Spleen (tissue), 11 donors: ENCODE measurements at regions not wholly inside any gene's neighbourhood (a gene's known extent, or its start where the extent isn't known, plus 50 kb on each side); places are given as distances from the start of the nearest gene placed in this dataset.

ENCODE experiments used
- DNase-seq: peaks from one replicate; pipeline ENCODE4 v3.0.0-alpha.2; 2020
- H3K27ac ChIP-seq, 8 donors: fragments of 200-600 bp; sonication (generic) in 7 of 8; 1 replicate in 4 of 8; 2 replicates in 4 of 8; pipeline versions ENCODE4 v1.5.0 to v1.8.0; 2016 to 2021; ENCODE audit warnings: inconsistent platforms in 4 of 8, mild to moderate bottlenecking in 4 of 8, moderate library complexity in 1 of 8
- H3K27me3 ChIP-seq, 7 donors: fragments of 200-600 bp; sonication (generic) in 6 of 7; replicated peaks in 1 of 7; 1 replicate in 4 of 7; 2 replicates in 3 of 7; pipeline versions ENCODE4 v1.5.0 to v1.8.0; 2016 to 2021; ENCODE audit warnings: inconsistent platforms in 3 of 7, mild to moderate bottlenecking in 1 of 7
- H3K36me3 ChIP-seq, 6 donors: fragments of 200-600 bp; sonication (generic) in 5 of 6; 1 replicate in 4 of 6; 2 replicates in 2 of 6; pipeline versions ENCODE4 v1.5.0 to v1.8.0; 2016 to 2021; ENCODE audit warnings: inconsistent platforms in 2 of 6
- H3K4me1 ChIP-seq, 6 donors: fragments of 200-600 bp; sonication (generic) in 5 of 6; 1 replicate in 3 of 6; 2 replicates in 3 of 6; pipeline versions ENCODE4 v1.5.0 to v1.8.0; 2016 to 2021; ENCODE audit warnings: inconsistent platforms in 3 of 6
- H3K4me3 ChIP-seq, 8 donors: fragments of 200-600 bp; sonication (generic) in 7 of 8; 1 replicate in 4 of 8; 2 replicates in 4 of 8; pipeline versions ENCODE4 v1.5.0 to v1.8.0; 2016 to 2021; ENCODE audit warnings: inconsistent platforms in 4 of 8, mild to moderate bottlenecking in 4 of 8, moderate library complexity in 2 of 8
- H3K9me3 ChIP-seq, 8 donors: fragments of 200-600 bp; sonication (generic) in 7 of 8; 1 replicate in 4 of 8; 2 replicates in 4 of 8; pipeline versions ENCODE4 v1.5.0 to v1.8.0; 2016 to 2021; ENCODE audit warnings: inconsistent platforms in 4 of 8
- POLR2A ChIP-seq, 3 donors: fragments of 450-650 bp; IDR thresholded peaks; one replicate each; pipeline ENCODE4 v1.5.1; 2017; ENCODE audit warnings: antibody characterized with exemption in 3 of 3, mild to moderate bottlenecking in 1 of 3
- POLR2AphosphoS5 ChIP-seq, 3 donors: sonication (generic); formaldehyde crosslinking; IDR thresholded peaks; one replicate each; pipeline ENCODE4 v1.5.1; 2017; ENCODE audit warnings: antibody characterized with exemption in 3 of 3
- WGBS, 5 donors: extraction: QIAGEN DNeasy Blood & Tissue Kit in 3 of 5; methylation state at CpG; one replicate each; pipeline versions ENCODE4 v1.1.5 to v1.1.7; 2013 to 2018; 5-methylcytosine and 5-hydroxymethylcytosine counted together
- intact Hi-C: fragments of 100-400 bp; cut with DNase I; formaldehyde crosslinking; loops from one replicate; pipeline ENCODE4 v1.15.0; 2023; ENCODE audit warnings: low total_unique reads
- small RNA-seq, 4 donors: library from RNA; depleted of rRNA; stranded (forward); fragments of <200 nt; gene quantifications; one replicate each; pipeline ENCODE3, GENCODE V24; 2016
- TF ChIP-seq, protein P1 (sequence below), 11 experiments: fragments of 200-600 bp in 7 of 11; fragments of 450-650 bp in 4 of 11; sonication (generic) in 4 of 11; IDR thresholded peaks in 8 of 11; conservative IDR thresholded peaks in 3 of 11; 1 replicate in 7 of 11; 2 replicates in 4 of 11; pipeline versions ENCODE4 v1.4.0 to v1.8.0; 2016 to 2021; ENCODE audit warnings: antibody characterized with exemption in 11 of 11, inconsistent platforms in 4 of 11, mild to moderate bottlenecking in 1 of 11
- donor health status: healthy with polysubstance abuse.
- donor health status: DM: no; HTN: no; CAD: no; lungs with moderate emphysema.
- donor health status: DM: no; HTN: no; CAD: no.
- donor health status: Bipolar disorder and iron deficiency.
- donor health status: healthy.
- donor health status: DM: no; HTN: no; CAD: no.
- donor health status: DM: yes; HTN: yes; CAD: no.

DNA sequence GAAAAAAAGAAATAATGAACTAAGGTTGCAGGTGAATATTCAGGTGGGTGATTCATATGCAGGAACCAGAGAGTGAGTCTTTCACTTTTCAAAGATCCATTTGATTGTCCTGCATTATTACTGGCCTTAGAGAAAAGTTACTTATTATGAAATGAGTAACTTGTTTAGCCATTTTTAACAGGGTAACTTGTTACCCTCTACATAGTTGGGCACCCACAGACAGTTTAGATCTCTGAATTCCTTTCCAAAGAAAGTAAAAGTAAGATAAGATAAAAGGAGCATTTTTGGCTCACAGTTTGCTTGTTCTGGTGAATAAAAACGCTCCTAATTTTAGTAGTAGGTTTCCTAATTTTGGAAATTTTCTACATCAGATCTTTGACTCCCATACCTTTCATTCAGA is 54.1 kb upstream of the DAB2 start:
- no peak overlapping the region for H3K27ac ChIP-seq
- DNase-seq = no peak
- WGBS, 5 donors = 0 to 69% (median 0%) methylated on average over 1 of the region's 1 CpG
- TF ChIP-seq POLR2AphosphoS5 (IDR thresholded peaks at IDR 0.05) (no peak), POLR2A (IDR thresholded peaks at IDR 0.05) (no peak)
- H3K4me1 ChIP-seq = peaks cover 0 to 5% (median 0%) of the 10 kb centered on the region in 6 donors
- intact Hi-C loops = no loop called here
- H3K36me3 ChIP-seq = no peaks in the 10 kb centered on the region
- no peaks in the 10 kb centered on the region for H3K27me3 ChIP-seq
- H3K9me3 ChIP-seq = no peaks in the 10 kb centered on the region
- H3K4me3 ChIP-seq = no peak overlapping the region

DNA sequence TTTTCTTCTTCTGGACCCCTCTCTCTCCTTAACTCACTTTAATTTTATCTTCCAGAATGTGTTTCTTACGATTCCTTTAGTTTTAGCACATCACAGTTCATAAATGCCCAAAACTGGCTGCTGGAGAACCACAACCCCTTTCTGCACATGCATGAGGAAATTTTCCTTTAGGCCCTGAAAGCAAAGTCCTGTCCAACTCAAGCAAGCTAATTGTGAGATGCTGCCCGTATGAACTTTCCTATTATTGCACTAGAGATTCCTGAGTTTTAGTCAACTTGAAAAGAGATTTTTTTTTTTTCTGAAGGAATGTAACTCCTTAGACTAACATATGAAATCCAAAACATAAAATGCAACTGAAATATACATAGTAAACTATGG is 52.1 kb upstream of the DAB2 start:
- Histone ChIP-seq H3K27me3 (no peaks in the 10 kb centered on the region), H3K4me1 (peaks cover 0 to 5% (median 0%) of the 10 kb centered on the region in 6 donors), H3K4me3 (no peak overlapping the region), H3K27ac (no peak overlapping the region), H3K36me3 (no peaks in the 10 kb centered on the region), H3K9me3 (no peaks in the 10 kb centered on the region)
- 83 to 98% (median 92%) methylated on average over 2 of the region's 2 CpGs for WGBS, 5 donors
- TF ChIP-seq POLR2A (IDR thresholded peaks at IDR 0.05) (no peak), POLR2AphosphoS5 (IDR thresholded peaks at IDR 0.05) (no peak)
- TF ChIP-seq, protein P1, sequence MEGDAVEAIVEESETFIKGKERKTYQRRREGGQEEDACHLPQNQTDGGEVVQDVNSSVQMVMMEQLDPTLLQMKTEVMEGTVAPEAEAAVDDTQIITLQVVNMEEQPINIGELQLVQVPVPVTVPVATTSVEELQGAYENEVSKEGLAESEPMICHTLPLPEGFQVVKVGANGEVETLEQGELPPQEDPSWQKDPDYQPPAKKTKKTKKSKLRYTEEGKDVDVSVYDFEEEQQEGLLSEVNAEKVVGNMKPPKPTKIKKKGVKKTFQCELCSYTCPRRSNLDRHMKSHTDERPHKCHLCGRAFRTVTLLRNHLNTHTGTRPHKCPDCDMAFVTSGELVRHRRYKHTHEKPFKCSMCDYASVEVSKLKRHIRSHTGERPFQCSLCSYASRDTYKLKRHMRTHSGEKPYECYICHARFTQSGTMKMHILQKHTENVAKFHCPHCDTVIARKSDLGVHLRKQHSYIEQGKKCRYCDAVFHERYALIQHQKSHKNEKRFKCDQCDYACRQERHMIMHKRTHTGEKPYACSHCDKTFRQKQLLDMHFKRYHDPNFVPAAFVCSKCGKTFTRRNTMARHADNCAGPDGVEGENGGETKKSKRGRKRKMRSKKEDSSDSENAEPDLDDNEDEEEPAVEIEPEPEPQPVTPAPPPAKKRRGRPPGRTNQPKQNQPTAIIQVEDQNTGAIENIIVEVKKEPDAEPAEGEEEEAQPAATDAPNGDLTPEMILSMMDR (IDR thresholded peaks at IDR 0.05 in 8 of 11, conservative IDR thresholded peaks at IDR 0.05 in 3 of 11) = no peak
- DNase-seq = no peak
- intact Hi-C loops = no loop called here

DNA sequence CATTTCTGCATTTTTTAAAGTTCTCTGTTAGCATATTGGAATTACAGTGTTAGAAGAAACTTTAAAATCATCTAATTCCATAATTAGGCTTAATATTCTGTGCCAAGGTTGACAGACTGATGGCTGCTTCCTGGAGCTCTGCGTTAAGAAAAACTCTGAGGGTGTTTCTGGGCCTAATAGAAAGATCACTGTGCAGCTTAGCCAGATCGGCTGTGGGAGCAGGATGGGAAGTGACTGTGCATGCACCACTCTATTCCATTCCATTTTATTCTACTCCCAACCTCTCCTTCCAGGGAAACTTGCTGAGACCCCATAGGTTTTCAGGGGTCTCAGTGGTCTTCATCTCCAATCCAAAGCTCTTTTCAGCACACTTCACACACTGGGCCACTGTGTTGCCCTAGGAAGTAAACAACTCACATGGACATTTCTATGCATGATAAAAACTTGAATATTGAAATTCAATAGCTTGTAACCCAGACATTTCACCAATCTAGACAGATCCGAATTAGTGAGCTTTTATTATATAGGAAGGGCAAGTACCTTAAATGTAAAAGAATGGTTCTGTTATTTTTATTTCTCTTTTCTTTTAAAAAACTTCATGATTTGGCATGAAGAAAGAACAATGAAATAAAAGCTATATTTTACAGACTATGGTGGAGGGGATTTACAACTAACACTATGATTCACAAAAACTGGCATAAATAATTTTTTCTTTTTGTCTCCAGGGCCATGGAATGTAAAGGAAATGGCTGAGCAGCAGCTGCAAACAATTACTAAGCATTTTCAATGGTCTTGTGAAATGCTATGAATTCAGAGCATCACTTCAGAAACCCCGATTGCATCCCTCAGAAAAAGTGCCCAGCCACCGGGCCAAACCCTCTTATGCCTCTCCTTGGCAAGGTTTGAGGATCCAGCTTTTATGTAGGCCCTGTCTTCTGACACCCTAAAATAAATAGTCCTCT is 51.4 kb upstream of the DAB2 start:
- TF ChIP-seq POLR2AphosphoS5 (IDR thresholded peaks at IDR 0.05) (no peak), POLR2A (IDR thresholded peaks at IDR 0.05) (no peak)
- TF ChIP-seq, protein P1 (IDR thresholded peaks at IDR 0.05 in 8 of 11, conservative IDR thresholded peaks at IDR 0.05 in 3 of 11) = no peak
- no peak for DNase-seq
- H3K4me3 ChIP-seq = no peak overlapping the region
- H3K4me1 ChIP-seq = peaks cover 0 to 5% (median 0%) of the 10 kb centered on the region in 6 donors
- H3K27me3 ChIP-seq = no peaks in the 10 kb centered on the region
- H3K36me3 ChIP-seq = no peaks in the 10 kb centered on the region
- 54 to 66% (median 61%) methylated on average over 5 of the region's 5 CpGs for WGBS, 5 donors
- intact Hi-C loops = no loop called here
- no peak overlapping the region for H3K27ac ChIP-seq
- H3K9me3 ChIP-seq = no peaks in the 10 kb centered on the region

DNA sequence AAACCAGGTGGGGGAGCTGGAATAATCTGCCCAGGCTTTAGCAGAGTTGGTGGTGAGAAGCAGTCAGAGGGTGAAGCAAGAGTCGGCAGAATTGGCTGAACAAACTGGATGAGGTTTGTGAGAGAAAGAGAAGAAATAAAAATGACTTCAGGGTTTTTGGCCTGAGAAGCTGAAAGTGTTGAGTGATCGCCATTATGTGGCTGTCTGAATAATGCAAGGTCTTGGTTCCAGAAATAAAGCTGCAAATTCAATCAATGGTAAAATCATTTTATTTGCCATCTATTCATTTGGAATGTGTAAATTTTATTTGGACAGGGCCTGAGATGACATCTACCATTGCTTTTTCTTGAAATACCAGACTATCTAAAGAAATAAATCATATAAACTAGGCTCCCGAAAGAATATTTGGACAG is 50.4 kb upstream of the DAB2 start:
- no peak overlapping the region for H3K4me3 ChIP-seq
- peaks cover 0 to 8% (median 0%) of the 10 kb centered on the region in 6 donors for H3K4me1 ChIP-seq
- intact Hi-C loops = no loop called here
- no peak overlapping the region for H3K27ac ChIP-seq
- TF ChIP-seq, protein P1 (IDR thresholded peaks at IDR 0.05 in 8 of 11, conservative IDR thresholded peaks at IDR 0.05 in 3 of 11) = no peak
- no peak for TF ChIP-seq POLR2AphosphoS5 (IDR thresholded peaks at IDR 0.05)
- no peak for TF ChIP-seq POLR2A (IDR thresholded peaks at IDR 0.05)
- H3K27me3 ChIP-seq = no peaks in the 10 kb centered on the region
- H3K9me3 ChIP-seq = no peaks in the 10 kb centered on the region
- DNase-seq = no peak
- 81 to 96% (median 91%) methylated on average over 3 of the region's 3 CpGs for WGBS, 5 donors
- no peaks in the 10 kb centered on the region for H3K36me3 ChIP-seq

Small RNAs in the stretch of these regions (small RNA-seq; reads per million reads assigned to genes)
- gene RNU1-150P = 0 reads per million in 4 donors
